A673 (cell line): ENCODE measurements at regions not wholly inside any gene's neighbourhood (a gene's known extent, or its start where the extent isn't known, plus 50 kb on each side); places are given as distances from the start of the nearest gene placed in this dataset.

Experiments
- BruUV-seq: library from RNA; stranded (reverse); fragments of 400-500 nt; replicated peaks from 2 replicates; lab custom pipeline; 2021; lab: Mats Ljungman, UMichigan
- CTCF ChIA-PET: fragments of 300-600 bp; sonication (Branson Sonifier 250); formaldehyde crosslinking; loops from one replicate; lab custom pipeline; 2022; ENCODE audit warnings: antibody characterized with exemption; lab: Charles Lee
- POLR2A ChIA-PET: fragments of 300-600 bp; sonication (Branson Sonifier 250); formaldehyde crosslinking; loops from one replicate; lab custom pipeline; 2022; ENCODE audit warnings: antibody characterized with exemption; ENCODE audit not compliant: low non-redundant PET; lab: Charles Lee
- DNase-seq: peaks from one replicate; pipeline ENCODE4 v3.0.0-alpha.2; 2015; ENCODE audit warnings: low spot score
- H3K27ac ChIP-seq: fragments of 200-600 bp; sonication (generic); 2 replicates; pipeline ENCODE4 v1.5.1; 2016; ENCODE audit warnings: mixed run types, low read depth, mild to moderate bottlenecking, mixed read lengths, antibody characterized with exemption, low read length; ENCODE audit not compliant: poor library complexity, severe bottlenecking
- H3K27me3 ChIP-seq: fragments of 200-600 bp; sonication (generic); replicated peaks from 2 replicates; pipeline ENCODE4 v1.6.1; 2017; ENCODE audit warnings: mixed run types, low read depth, mild to moderate bottlenecking, mixed read lengths, antibody characterized with exemption, low read length; ENCODE audit not compliant: insufficient read depth, poor library complexity
- H3K36me3 ChIP-seq: fragments of 200-600 bp; sonication (generic); 2 replicates; pipeline ENCODE4 v1.6.1; 2016; ENCODE audit warnings: mixed run types, mild to moderate bottlenecking, mixed read lengths, antibody characterized with exemption, low read length; ENCODE audit not compliant: insufficient read depth, poor library complexity, severe bottlenecking
- H3K4me1 ChIP-seq: fragments of 200-600 bp; sonication (generic); 2 replicates; pipeline ENCODE4 v1.6.1; 2017; ENCODE audit warnings: mixed run types, mild to moderate bottlenecking, mixed read lengths, antibody characterized with exemption, low read length; ENCODE audit not compliant: insufficient read depth, poor library complexity, severe bottlenecking
- H3K4me3 ChIP-seq: fragments of 200-600 bp; sonication (generic); 2 replicates; pipeline ENCODE4 v1.5.1; 2016; ENCODE audit warnings: low read depth, mixed run types, mild to moderate bottlenecking, mixed read lengths, low read length; ENCODE audit not compliant: poor library complexity, severe bottlenecking
- H3K9me3 ChIP-seq: fragments of 200-600 bp; sonication (generic); 2 replicates; pipeline ENCODE4 v1.6.1; 2016; ENCODE audit warnings: mixed run types, low read depth, mild to moderate bottlenecking, mixed read lengths, antibody characterized with exemption, low read length; ENCODE audit not compliant: poor library complexity, severe bottlenecking
- EZH2 ChIP-seq: fragments of 200-600 bp; sonication (generic); IDR thresholded peaks from 2 replicates; pipeline ENCODE4 v1.6.1; 2017; ENCODE audit warnings: borderline replicate concordance, low read depth, mild to moderate bottlenecking, mixed read lengths, antibody characterized with exemption, low read length; ENCODE audit not compliant: poor library complexity, severe bottlenecking
- intact Hi-C: fragments of 100-400 bp; cut with micrococcal nuclease; formaldehyde crosslinking; loops from one replicate; pipeline ENCODE4 v1.10.0; 2022; ENCODE audit not compliant: unreplicated experiment
- TF ChIP-seq, protein P1 (sequence below): fragments of 300-800, 200-600 bp; sonication (generic); conservative IDR thresholded peaks from 2 replicates; pipeline ENCODE4 v1.5.1; 2017; ENCODE audit warnings: low read depth, mild to moderate bottlenecking, antibody characterized with exemption, low read length, moderate library complexity, mixed read lengths

DNA sequence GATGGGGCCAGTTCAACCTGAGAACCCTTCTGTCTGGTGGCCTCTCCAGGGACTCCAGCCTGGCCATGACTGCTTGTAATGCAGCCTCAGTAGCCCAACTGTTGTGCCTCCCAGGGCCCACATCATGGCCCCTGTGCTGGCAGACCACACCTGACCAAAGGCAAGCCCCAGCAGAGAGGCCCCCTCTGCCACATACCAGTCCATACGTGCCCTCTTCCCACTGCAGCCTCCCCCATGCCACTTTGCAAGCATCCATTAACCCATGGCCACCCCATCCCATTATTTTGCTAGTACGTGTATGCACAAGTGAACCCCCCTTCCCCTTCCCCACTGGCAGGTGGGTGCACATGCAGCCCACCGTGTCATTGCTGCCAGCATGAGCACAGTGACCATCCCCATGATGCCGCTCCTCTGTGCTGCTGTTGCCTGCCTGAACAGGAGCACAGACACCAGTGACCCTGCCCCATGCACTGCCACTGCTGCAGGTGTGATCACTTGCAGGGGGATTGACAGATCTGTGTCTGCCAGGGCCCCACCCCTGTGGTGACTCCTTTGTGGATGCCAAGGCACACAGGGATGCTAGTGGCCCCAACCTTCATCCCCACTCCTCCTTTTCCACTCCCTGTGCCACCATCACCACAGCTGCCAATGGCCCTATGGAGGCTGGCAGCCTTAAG, 330.0 kb upstream of the DSEL start:
- no peaks in the 10 kb centered on the region for H3K36me3 ChIP-seq
- H3K4me3 ChIP-seq = no peak overlapping the region
- ChIA-PET POLR2A (no interaction called here), CTCF (no interaction called here)
- no peaks in the 10 kb centered on the region for H3K4me1 ChIP-seq
- H3K27me3 ChIP-seq = no peaks in the 10 kb centered on the region
- intact Hi-C loops = no loop called here
- no peak for DNase-seq
- TF ChIP-seq, protein P1, sequence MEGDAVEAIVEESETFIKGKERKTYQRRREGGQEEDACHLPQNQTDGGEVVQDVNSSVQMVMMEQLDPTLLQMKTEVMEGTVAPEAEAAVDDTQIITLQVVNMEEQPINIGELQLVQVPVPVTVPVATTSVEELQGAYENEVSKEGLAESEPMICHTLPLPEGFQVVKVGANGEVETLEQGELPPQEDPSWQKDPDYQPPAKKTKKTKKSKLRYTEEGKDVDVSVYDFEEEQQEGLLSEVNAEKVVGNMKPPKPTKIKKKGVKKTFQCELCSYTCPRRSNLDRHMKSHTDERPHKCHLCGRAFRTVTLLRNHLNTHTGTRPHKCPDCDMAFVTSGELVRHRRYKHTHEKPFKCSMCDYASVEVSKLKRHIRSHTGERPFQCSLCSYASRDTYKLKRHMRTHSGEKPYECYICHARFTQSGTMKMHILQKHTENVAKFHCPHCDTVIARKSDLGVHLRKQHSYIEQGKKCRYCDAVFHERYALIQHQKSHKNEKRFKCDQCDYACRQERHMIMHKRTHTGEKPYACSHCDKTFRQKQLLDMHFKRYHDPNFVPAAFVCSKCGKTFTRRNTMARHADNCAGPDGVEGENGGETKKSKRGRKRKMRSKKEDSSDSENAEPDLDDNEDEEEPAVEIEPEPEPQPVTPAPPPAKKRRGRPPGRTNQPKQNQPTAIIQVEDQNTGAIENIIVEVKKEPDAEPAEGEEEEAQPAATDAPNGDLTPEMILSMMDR = no peak
- TF ChIP-seq EZH2 = no peak
- no peak overlapping the region for H3K27ac ChIP-seq
- no TSS peak for BruUV-seq
- no peaks in the 10 kb centered on the region for H3K9me3 ChIP-seq

- no peak for DNase-seq
- intact Hi-C loops = no loop called here
- TF ChIP-seq EZH2 = no peak
- TF ChIP-seq, protein P1 = peak; percentile 27; the same call in 1 of the 2 replicates
- Histone ChIP-seq H3K36me3 (no peaks in the 10 kb centered on the region), H3K4me3 (no peak overlapping the region), H3K4me1 (no peaks in the 10 kb centered on the region), H3K27ac (no peak overlapping the region), H3K27me3 (no peaks in the 10 kb centered on the region), H3K9me3 (no peaks in the 10 kb centered on the region)
- BruUV-seq = no TSS peak
- CTCF ChIA-PET = no interaction called here
- POLR2A ChIA-PET = no interaction called here
Observed at GRCh38 chr18:67845035-67845434, 328.5 kb upstream of the DSEL start.

DNA sequence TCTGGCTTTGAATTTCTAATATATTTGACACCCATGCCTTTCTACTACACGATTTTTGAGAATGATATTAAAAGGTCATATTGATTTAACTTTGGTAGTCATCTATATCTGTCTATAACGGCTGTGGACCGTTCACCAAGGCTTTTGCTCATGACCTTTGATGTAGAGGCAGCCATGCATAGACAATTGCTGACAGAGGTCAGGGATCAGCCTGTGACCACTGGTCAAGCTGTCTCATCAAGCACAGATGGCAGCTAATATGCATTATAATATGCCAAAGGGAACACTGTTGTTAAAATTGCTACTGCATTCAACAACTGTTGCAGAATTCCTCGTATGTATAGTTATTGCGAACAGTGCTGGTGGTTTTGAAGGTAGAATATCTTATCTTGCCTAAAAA, 323.9 kb upstream of the DSEL start:
- no peaks in the 10 kb centered on the region for H3K4me1 ChIP-seq
- no TSS peak for BruUV-seq
- no peaks in the 10 kb centered on the region for H3K9me3 ChIP-seq
- TF ChIP-seq EZH2 = no peak
- TF ChIP-seq, protein P1 = no peak
- POLR2A ChIA-PET = no interaction called here
- H3K36me3 ChIP-seq = no peaks in the 10 kb centered on the region
- CTCF ChIA-PET = no interaction called here
- no peaks in the 10 kb centered on the region for H3K27me3 ChIP-seq
- intact Hi-C loops = no loop called here
- no peak for DNase-seq
- no peak overlapping the region for H3K4me3 ChIP-seq
- no peak overlapping the region for H3K27ac ChIP-seq
